ENCODE measurements at regions not wholly inside any gene's neighbourhood (a gene's known extent, or its start where the extent isn't known, plus 50 kb on each side); places are given as distances from the start of the nearest gene placed in this dataset. TPM values are rescaled to one million over a fixed set of nuclear protein-coding genes. Genes with fewer than 3 reads are reported as not detected.
"Not testable (repeated sequence)": the region's sequence is repeated elsewhere in the genome, so short reads cannot be mapped to it uniquely, and the experiment has no call there.

- H3K27me3 Mint-ChIP-seq; POLR2A ChIA-PET; ATAC-seq; H3K27me3 ChIP-seq (ENCODE audit: control insufficient read depth in 2 of 2, insufficient read depth in 2 of 2, low read length in 2 of 2); intact Hi-C loops (cut with micrococcal nuclease); H3K27ac ChIP-seq (ENCODE audit: low read depth, low read length); H3K4me1 ChIP-seq (ENCODE audit: control insufficient read depth in 2 of 2, insufficient read depth in 2 of 2, low read length in 2 of 2); H3K9me3 ChIP-seq (ENCODE audit: control insufficient read depth in 2 of 3, low read length in 3 of 3); H3K36me3 ChIP-seq (ENCODE audit: control insufficient read depth in 2 of 3, insufficient read depth in 3 of 3, low read length in 3 of 3); CTCF ChIA-PET; H3K36me3 Mint-ChIP-seq; DNase-seq; H3K4me3 ChIP-seq (ENCODE audit: low read length); H3K4me3 Mint-ChIP-seq; H3K4me1 Mint-ChIP-seq; H3K27ac Mint-ChIP-seq: not testable (repeated sequence)
- H3K9me3 Mint-ChIP-seq, result peaks cover 5 to 25% (median 14%) of the 10 kb centered on the region in 11 donors
Observed at GRCh38 chr2:132365963-132366362, 50.6 kb upstream of the GPR39 start.

- peaks cover 5 to 25% (median 12%) of the 10 kb centered on the region in 11 donors for H3K9me3 Mint-ChIP-seq
- CTCF ChIA-PET, result no interaction called here
Observed at GRCh38 chr2:132366421-132367180, 50.0 kb upstream of the GPR39 start.

More at GRCh38 chr2:132366421-132367180, 50.0 kb upstream of the GPR39 start:
- Histone ChIP-seq H3K4me3 (ENCODE audit: low read length) (no peak overlapping the region), H3K9me3 (ENCODE audit: control insufficient read depth in 2 of 3, low read length in 3 of 3) (no peaks in the 10 kb centered on the region), H3K4me1 (ENCODE audit: control insufficient read depth in 2 of 2, insufficient read depth in 2 of 2, low read length in 2 of 2) (no peaks in the 10 kb centered on the region), H3K36me3 (ENCODE audit: control insufficient read depth in 2 of 3, insufficient read depth in 3 of 3, low read length in 3 of 3) (no peaks in the 10 kb centered on the region), H3K27ac (ENCODE audit: low read depth, low read length) (no peak overlapping the region), H3K27me3 (ENCODE audit: control insufficient read depth in 2 of 2, insufficient read depth in 2 of 2, low read length in 2 of 2) (no peaks in the 10 kb centered on the region)
- Mint-ChIP-seq H3K27me3 (peaks cover 0 to 8% (median 0%) of the 10 kb centered on the region in 5 donors), H3K36me3 (no peaks in the 10 kb centered on the region), H3K4me3 (no peak overlapping the region), H3K27ac (no peak overlapping the region), H3K4me1 (no peaks in the 10 kb centered on the region)
- POLR2A ChIA-PET, result no interaction called here
- ATAC-seq (no peak), DNase-seq (no peak)
- intact Hi-C loops (cut with micrococcal nuclease), result no loop called here

Small RNAs in the stretch of these regions (microRNA-seq; reads per million reads assigned to microRNA genes)
- gene MIR663B (ENCODE audit: borderline microRNAs expressed), result not detected
